ENCODE measurements at regions not wholly inside any gene's neighbourhood (a gene's known extent, or its start where the extent isn't known, plus 50 kb on each side); places are given as distances from the start of the nearest gene placed in this dataset.

- no peak overlapping the region for H3K4me3 ChIP-seq (ENCODE audit: low read depth, low read length)
- peaks cover 5% of the 10 kb centered on the region; the same call in 1 of the 2 replicates for H3K9me3 ChIP-seq
- no peak for TF ChIP-seq CTCF (IDR thresholded peaks at IDR 0.05; ENCODE audit: low read depth, low read length)
- H3K4me1 ChIP-seq: no peaks in the 10 kb centered on the region
- no peaks in the 10 kb centered on the region for H3K27me3 ChIP-seq
- DNase-seq: no peak
- no peaks in the 10 kb centered on the region for H3K36me3 ChIP-seq
Observed at GRCh38 chr21:41008974-41009373, 159.0 kb upstream of the BACE2 start.

GRCh38 chr21:41009398-41010100, 158.4 kb upstream of the BACE2 start:
- no peaks in the 10 kb centered on the region for H3K27me3 ChIP-seq
- peaks cover 3% of the 10 kb centered on the region; the same call in 1 of the 2 replicates for H3K9me3 ChIP-seq
- no peak for TF ChIP-seq CTCF (IDR thresholded peaks at IDR 0.05; ENCODE audit: low read depth, low read length)
- H3K36me3 ChIP-seq: no peaks in the 10 kb centered on the region
- no peak for DNase-seq
- no peak overlapping the region for H3K4me3 ChIP-seq (ENCODE audit: low read depth, low read length)
- no peaks in the 10 kb centered on the region for H3K4me1 ChIP-seq

- Histone ChIP-seq H3K36me3 (no peaks in the 10 kb centered on the region), H3K27me3 (no peaks in the 10 kb centered on the region), H3K9me3 (no peaks in the 10 kb centered on the region), H3K4me3 (ENCODE audit: low read depth, low read length) (no peak overlapping the region), H3K4me1 (no peaks in the 10 kb centered on the region)
- no peak for TF ChIP-seq CTCF (IDR thresholded peaks at IDR 0.05; ENCODE audit: low read depth, low read length)
- DNase-seq: no peak
Observed at GRCh38 chr21:41010101-41010435, 157.9 kb upstream of the BACE2 start.

- no peaks in the 10 kb centered on the region for H3K9me3 ChIP-seq
- H3K4me3 ChIP-seq (ENCODE audit: low read depth, low read length): no peak overlapping the region
- no peaks in the 10 kb centered on the region for H3K4me1 ChIP-seq
- DNase-seq: no peak
- H3K27me3 ChIP-seq: no peaks in the 10 kb centered on the region
- TF ChIP-seq CTCF (IDR thresholded peaks at IDR 0.05; ENCODE audit: low read depth, low read length): no peak
- H3K36me3 ChIP-seq: no peaks in the 10 kb centered on the region
Observed at GRCh38 chr21:41011098-41011731, 156.7 kb upstream of the BACE2 start.

- Histone ChIP-seq H3K36me3 (no peaks in the 10 kb centered on the region), H3K4me1 (no peaks in the 10 kb centered on the region), H3K4me3 (ENCODE audit: low read depth, low read length) (no peak overlapping the region), H3K27me3 (no peaks in the 10 kb centered on the region), H3K9me3 (no peaks in the 10 kb centered on the region)
- no peak for TF ChIP-seq CTCF (IDR thresholded peaks at IDR 0.05; ENCODE audit: low read depth, low read length)
- DNase-seq: no peak
Observed at GRCh38 chr21:41011951-41012366, 156.0 kb upstream of the BACE2 start.

- Histone ChIP-seq H3K4me1 (no peaks in the 10 kb centered on the region), H3K36me3 (no peaks in the 10 kb centered on the region), H3K9me3 (no peaks in the 10 kb centered on the region), H3K4me3 (ENCODE audit: low read depth, low read length) (no peak overlapping the region), H3K27me3 (no peaks in the 10 kb centered on the region)
- no peak for DNase-seq
- no peak for TF ChIP-seq CTCF (IDR thresholded peaks at IDR 0.05; ENCODE audit: low read depth, low read length)
Observed at GRCh38 chr21:41012425-41012824, 155.5 kb upstream of the BACE2 start.
